SU-DHL-6 (cell line): ENCODE measurements at regions not wholly inside any gene's neighbourhood (a gene's known extent, or its start where the extent isn't known, plus 50 kb on each side); places are given as distances from the start of the nearest gene placed in this dataset.

Source experiments
- CTCF ChIP-seq: fragments of 200-600 bp; sonication (generic); IDR thresholded peaks from one replicate; pipeline ENCODE4 v1.5.1; 2017; ENCODE audit warnings: antibody characterized with exemption, mild to moderate bottlenecking, low read length, moderate library complexity; ENCODE audit not compliant: insufficient read depth, poor library complexity, severe bottlenecking
- EZH2phosphoT487 ChIP-seq: fragments of 200-600 bp; sonication (generic), shearing (Covaris generic); conservative IDR thresholded peaks from 2 replicates; pipeline ENCODE4 v1.6.1; 2018; ENCODE audit warnings: mild to moderate bottlenecking, antibody characterized with exemption, low read length, moderate library complexity, mixed read lengths

GRCh38 chr3:194034346-194035336 lies 101.3 kb upstream of the HES1 start:
- TF ChIP-seq CTCF (no peak), EZH2phosphoT487 (no peak)
